Glutamatergic neuron (in vitro differentiated cells): ENCODE measurements at regions not wholly inside any gene's neighbourhood (a gene's known extent, or its start where the extent isn't known, plus 50 kb on each side); places are given as distances from the start of the nearest gene placed in this dataset.

Source experiments
- DNase-seq: peaks from one replicate; pipeline ENCODE4 v3.0.0; 2022
- H3K27ac Mint-ChIP-seq: one replicate; pipeline ENCODE4 v1.8.0; 2020; ENCODE audit warnings: mild to moderate bottlenecking, mixed read lengths, inconsistent platforms; ENCODE audit not compliant: unreplicated experiment
- H3K27me3 Mint-ChIP-seq: one replicate; pipeline ENCODE4 v1.8.0; 2020; ENCODE audit warnings: mild to moderate bottlenecking, moderate library complexity, mixed read lengths, inconsistent platforms; ENCODE audit not compliant: unreplicated experiment
- H3K36me3 Mint-ChIP-seq: one replicate; pipeline ENCODE4 v1.8.0; 2020; ENCODE audit warnings: mild to moderate bottlenecking, mixed read lengths, inconsistent platforms; ENCODE audit not compliant: unreplicated experiment
- H3K4me1 Mint-ChIP-seq: one replicate; pipeline ENCODE4 v1.8.0; 2020; ENCODE audit warnings: mild to moderate bottlenecking, low read depth, mixed read lengths, inconsistent platforms; ENCODE audit not compliant: unreplicated experiment
- H3K4me3 Mint-ChIP-seq: one replicate; pipeline ENCODE4 v1.8.0; 2020; ENCODE audit warnings: mild to moderate bottlenecking, mixed read lengths, inconsistent platforms; ENCODE audit not compliant: unreplicated experiment
- H3K9me3 Mint-ChIP-seq: one replicate; pipeline ENCODE4 v1.8.0; 2020; ENCODE audit warnings: mild to moderate bottlenecking, moderate library complexity, mixed read lengths, inconsistent platforms; ENCODE audit not compliant: unreplicated experiment
- TF ChIP-seq, protein P1 (sequence below): fragments of 200-600 bp; sonication (generic); IDR thresholded peaks from one replicate; pipeline ENCODE4 v1.5.0; 2021; ENCODE audit not compliant: partially characterized antibody, unreplicated experiment

DNA sequence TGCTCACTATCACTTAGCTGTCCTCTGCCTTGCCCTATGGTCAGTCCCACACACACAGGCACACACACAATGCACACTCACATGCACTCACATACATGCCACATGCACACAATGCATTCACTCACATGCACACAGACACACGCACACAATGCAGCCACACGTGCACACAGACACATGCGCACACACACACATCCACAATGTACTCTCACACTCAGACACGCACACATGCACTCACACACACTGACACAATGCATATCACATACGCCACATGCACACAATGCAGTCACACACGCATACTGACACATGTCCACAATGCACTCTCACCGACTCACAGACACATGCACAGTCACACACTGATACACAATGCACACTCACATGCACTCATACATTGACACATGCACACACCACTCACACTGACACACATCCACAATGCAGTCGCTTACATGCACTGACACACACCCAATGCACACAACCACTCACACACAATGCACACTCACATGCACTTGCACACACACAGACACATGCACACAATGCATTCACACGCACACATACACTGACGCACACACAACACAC is 99.7 kb downstream of the ENGASE start:
- DNase-seq = no peak
- Mint-ChIP-seq H3K9me3 (peaks cover 19% of the 10 kb centered on the region), H3K27ac (peak overlapping the region; percentile 5), H3K27me3 (peaks cover 25% of the 10 kb centered on the region), H3K4me1 (peaks cover 13% of the 10 kb centered on the region), H3K4me3 (peak overlapping the region; percentile 2), H3K36me3 (peaks cover 4% of the 10 kb centered on the region)
- TF ChIP-seq, protein P1, sequence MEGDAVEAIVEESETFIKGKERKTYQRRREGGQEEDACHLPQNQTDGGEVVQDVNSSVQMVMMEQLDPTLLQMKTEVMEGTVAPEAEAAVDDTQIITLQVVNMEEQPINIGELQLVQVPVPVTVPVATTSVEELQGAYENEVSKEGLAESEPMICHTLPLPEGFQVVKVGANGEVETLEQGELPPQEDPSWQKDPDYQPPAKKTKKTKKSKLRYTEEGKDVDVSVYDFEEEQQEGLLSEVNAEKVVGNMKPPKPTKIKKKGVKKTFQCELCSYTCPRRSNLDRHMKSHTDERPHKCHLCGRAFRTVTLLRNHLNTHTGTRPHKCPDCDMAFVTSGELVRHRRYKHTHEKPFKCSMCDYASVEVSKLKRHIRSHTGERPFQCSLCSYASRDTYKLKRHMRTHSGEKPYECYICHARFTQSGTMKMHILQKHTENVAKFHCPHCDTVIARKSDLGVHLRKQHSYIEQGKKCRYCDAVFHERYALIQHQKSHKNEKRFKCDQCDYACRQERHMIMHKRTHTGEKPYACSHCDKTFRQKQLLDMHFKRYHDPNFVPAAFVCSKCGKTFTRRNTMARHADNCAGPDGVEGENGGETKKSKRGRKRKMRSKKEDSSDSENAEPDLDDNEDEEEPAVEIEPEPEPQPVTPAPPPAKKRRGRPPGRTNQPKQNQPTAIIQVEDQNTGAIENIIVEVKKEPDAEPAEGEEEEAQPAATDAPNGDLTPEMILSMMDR = no peak

DNA sequence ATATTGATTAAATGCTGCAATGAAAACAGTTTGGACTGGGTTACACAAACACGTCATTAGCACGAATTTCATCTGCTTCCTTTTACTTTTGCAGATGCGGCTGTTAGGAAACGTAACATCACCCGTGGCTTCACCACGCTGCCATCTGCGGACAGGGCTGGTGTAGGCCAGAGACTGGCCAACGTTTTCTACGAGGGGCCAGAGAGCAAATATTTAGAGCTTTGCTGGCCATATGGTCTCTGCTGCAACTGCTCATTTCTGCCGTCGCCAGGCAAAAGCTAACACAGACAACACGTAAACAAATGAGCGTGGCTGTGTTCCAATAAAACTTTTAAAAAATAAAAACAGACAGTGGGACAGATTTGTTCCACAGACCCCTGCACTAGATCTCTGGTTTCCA is 96.6 kb downstream of the ENGASE start:
- peaks cover 26% of the 10 kb centered on the region for H3K27me3 Mint-ChIP-seq
- peak overlapping the region; percentile 88 for H3K27ac Mint-ChIP-seq
- TF ChIP-seq, protein P1 = no peak
- no peak overlapping the region for H3K4me3 Mint-ChIP-seq
- no peak for DNase-seq
- H3K9me3 Mint-ChIP-seq = peaks cover 16% of the 10 kb centered on the region
- peaks cover 9% of the 10 kb centered on the region for H3K4me1 Mint-ChIP-seq
- peaks cover 4% of the 10 kb centered on the region for H3K36me3 Mint-ChIP-seq

DNA sequence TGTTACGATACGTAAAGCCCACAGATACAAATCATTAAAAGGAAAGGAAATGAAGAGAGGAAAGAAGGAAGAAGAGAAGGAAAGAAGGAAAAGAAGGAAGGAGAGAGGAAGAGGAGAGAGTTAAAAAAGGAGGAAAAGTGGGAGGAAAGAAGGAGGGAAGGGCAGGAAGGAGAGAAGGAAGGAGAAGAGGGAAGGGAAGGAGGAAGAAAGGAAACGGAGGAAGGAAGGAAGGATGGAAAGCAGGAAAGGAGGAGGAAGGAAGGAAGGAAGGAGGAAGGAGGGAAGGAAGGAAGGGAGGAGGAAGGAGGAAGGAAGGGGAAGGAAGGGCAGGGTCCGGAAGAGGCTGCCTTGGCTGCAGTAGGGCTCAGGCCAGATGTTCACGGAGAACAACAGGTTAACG is 95.2 kb downstream of the ENGASE start:
- peaks cover 11% of the 10 kb centered on the region for H3K4me1 Mint-ChIP-seq
- peaks cover 4% of the 10 kb centered on the region for H3K36me3 Mint-ChIP-seq
- peaks cover 13% of the 10 kb centered on the region for H3K9me3 Mint-ChIP-seq
- no peak overlapping the region for H3K4me3 Mint-ChIP-seq
- DNase-seq = no peak
- no peak overlapping the region for H3K27ac Mint-ChIP-seq
- H3K27me3 Mint-ChIP-seq = peaks cover 23% of the 10 kb centered on the region
- TF ChIP-seq, protein P1 = no peak

DNA sequence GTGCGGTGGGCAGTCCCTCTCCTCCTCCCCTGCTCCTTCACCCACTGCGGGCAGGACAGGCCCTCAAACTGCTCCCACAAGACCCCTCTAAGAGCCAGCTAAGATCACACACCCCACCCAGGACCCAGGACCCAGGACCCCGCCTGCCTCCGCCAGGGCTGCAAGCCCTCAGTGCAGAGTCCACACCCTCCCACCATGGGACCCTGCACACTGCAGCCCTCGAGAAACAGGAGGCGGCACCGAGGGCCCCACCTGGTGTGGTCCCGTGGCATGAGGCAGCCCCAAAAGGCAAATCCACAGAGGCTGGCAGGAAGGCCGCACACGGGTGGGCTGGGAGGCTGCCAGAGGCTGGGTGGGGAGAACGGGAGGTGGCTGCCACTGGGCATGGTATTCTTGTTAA is 94.7 kb downstream of the ENGASE start:
- peaks cover 4% of the 10 kb centered on the region for H3K36me3 Mint-ChIP-seq

DNA sequence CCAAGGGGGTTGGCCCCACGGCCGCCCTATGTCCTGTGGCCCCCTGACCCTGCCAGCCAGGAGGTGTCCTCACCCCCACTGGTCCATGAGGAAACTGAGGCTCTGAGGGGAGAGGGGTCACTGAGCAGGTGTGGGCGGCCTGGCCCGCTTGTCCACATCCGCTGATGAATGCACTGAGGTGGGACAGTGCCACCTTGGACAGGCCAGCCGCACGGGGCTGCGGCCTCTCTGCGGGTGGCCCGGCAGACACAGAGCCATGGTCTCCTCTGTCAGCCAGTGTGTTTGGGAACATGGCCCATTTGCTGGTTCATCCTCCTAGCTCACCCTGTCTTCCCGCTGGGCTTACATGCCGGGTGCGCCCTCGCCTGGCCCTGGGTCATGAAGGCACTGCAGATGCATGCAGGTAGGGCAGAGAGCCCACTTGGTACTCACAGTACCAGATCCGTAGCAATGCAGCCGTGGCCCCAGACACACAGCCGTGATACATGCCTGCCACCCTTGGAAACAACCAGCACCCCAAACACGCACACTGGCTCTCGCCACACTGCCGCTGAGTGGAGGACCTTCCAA is 93.9 kb downstream of the ENGASE start:
- H3K4me3 Mint-ChIP-seq = no peak overlapping the region
- H3K27ac Mint-ChIP-seq = no peak overlapping the region
- peaks cover 18% of the 10 kb centered on the region for H3K27me3 Mint-ChIP-seq
- peaks cover 9% of the 10 kb centered on the region for H3K4me1 Mint-ChIP-seq
- H3K9me3 Mint-ChIP-seq = peaks cover 8% of the 10 kb centered on the region
- DNase-seq = no peak
- peaks cover 4% of the 10 kb centered on the region for H3K36me3 Mint-ChIP-seq
- TF ChIP-seq, protein P1 = no peak

More for the DNA sequence above, 94.7 kb downstream of the ENGASE start:
- no peak overlapping the region for H3K4me3 Mint-ChIP-seq
- no peak for DNase-seq
- H3K27me3 Mint-ChIP-seq = peaks cover 21% of the 10 kb centered on the region
- H3K4me1 Mint-ChIP-seq = peaks cover 11% of the 10 kb centered on the region
- TF ChIP-seq, protein P1 = no peak
- no peak overlapping the region for H3K27ac Mint-ChIP-seq
- peaks cover 12% of the 10 kb centered on the region for H3K9me3 Mint-ChIP-seq
